Peyer's patch (tissue), 4 donors: ENCODE measurements at regions not wholly inside any gene's neighbourhood (a gene's known extent, or its start where the extent isn't known, plus 50 kb on each side); places are given as distances from the start of the nearest gene placed in this dataset.

Experiments
- POLR2A ChIP-seq, 2 donors: fragments of 450-650 bp; IDR thresholded peaks; one replicate each; pipeline ENCODE4 v1.5.1; 2017; ENCODE audit warnings: antibody characterized with exemption in 2 of 2, mild to moderate bottlenecking in 2 of 2, moderate library complexity in 2 of 2
- TF ChIP-seq, protein P1 (sequence below), 6 experiments: fragments of 450-650 bp in 4 of 6; fragments of 200-600 bp in 2 of 6; sonication (generic) in 1 of 6; IDR thresholded peaks; one replicate each; pipeline ENCODE4 v1.5.1; 2017 to 2019; ENCODE audit warnings: antibody characterized with exemption in 6 of 6, mild to moderate bottlenecking in 3 of 6, moderate library complexity in 1 of 6

DNA sequence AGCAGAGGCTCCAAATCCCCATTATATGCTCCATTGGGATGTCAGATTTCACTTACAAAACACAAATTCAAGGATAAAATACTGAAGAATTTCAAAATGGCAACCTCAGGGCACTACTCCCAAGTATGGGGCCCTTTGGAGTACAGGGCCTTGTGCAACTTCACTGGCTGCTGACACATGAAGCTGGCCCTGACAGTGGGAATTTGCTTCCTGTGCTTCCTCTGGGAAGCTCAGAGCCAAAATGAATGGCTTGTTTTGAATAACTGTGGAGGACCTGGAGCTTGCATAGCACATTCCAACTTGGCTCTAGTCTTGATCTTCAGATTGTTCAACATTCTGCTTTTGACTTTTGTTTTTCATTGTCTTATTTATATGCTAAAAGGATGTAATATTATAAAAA is 52.3 kb upstream of the HNF1B start:
- TF ChIP-seq, protein P1, sequence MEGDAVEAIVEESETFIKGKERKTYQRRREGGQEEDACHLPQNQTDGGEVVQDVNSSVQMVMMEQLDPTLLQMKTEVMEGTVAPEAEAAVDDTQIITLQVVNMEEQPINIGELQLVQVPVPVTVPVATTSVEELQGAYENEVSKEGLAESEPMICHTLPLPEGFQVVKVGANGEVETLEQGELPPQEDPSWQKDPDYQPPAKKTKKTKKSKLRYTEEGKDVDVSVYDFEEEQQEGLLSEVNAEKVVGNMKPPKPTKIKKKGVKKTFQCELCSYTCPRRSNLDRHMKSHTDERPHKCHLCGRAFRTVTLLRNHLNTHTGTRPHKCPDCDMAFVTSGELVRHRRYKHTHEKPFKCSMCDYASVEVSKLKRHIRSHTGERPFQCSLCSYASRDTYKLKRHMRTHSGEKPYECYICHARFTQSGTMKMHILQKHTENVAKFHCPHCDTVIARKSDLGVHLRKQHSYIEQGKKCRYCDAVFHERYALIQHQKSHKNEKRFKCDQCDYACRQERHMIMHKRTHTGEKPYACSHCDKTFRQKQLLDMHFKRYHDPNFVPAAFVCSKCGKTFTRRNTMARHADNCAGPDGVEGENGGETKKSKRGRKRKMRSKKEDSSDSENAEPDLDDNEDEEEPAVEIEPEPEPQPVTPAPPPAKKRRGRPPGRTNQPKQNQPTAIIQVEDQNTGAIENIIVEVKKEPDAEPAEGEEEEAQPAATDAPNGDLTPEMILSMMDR (IDR thresholded peaks at IDR 0.05): no peak
- no peak for TF ChIP-seq POLR2A (IDR thresholded peaks at IDR 0.05)
